ENCODE measurements at regions not wholly inside any gene's neighbourhood (a gene's known extent, or its start where the extent isn't known, plus 50 kb on each side); places are given as distances from the start of the nearest gene placed in this dataset.
A peak's percentile ranks its signal among the peaks of the same experiment; 100 is the strongest.

DNA sequence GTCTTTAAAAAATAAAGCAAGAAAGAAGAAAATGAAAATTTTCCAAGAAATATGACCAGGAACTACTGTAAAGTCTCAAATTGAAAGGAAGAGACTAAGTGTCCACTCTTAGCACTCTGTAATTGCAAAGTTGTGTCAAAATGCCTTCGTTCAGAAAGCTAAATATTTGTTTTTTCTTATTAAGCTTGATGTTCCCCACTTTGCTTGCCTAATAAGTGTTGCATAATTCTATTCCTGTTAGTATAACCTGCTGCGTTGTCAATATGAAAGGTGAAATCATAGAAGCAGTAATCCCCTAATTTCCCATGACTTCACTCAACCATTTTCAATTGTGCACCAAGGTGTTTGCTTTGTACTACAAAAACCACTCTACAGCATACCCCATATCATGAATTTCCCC is 442.9 kb upstream of the CTSO start:
- no peak overlapping the region for H3K27ac ChIP-seq
- H3K4me1 ChIP-seq = no peaks in the 10 kb centered on the region
- ATAC-seq (no peak), DNase-seq (no peak)
- no peaks in the 10 kb centered on the region for H3K36me3 ChIP-seq (replicated peaks in 1 of 2; ENCODE audit: insufficient read depth in 1 of 2, low read depth in 2 of 2)
- intact Hi-C loops (cut with DNase I) = no loop called here
- no peaks in the 10 kb centered on the region for H3K9me3 ChIP-seq
- H3K27me3 ChIP-seq = no peaks in the 10 kb centered on the region
- no peak overlapping the region for H3K4me3 ChIP-seq
- TF ChIP-seq, protein P1, sequence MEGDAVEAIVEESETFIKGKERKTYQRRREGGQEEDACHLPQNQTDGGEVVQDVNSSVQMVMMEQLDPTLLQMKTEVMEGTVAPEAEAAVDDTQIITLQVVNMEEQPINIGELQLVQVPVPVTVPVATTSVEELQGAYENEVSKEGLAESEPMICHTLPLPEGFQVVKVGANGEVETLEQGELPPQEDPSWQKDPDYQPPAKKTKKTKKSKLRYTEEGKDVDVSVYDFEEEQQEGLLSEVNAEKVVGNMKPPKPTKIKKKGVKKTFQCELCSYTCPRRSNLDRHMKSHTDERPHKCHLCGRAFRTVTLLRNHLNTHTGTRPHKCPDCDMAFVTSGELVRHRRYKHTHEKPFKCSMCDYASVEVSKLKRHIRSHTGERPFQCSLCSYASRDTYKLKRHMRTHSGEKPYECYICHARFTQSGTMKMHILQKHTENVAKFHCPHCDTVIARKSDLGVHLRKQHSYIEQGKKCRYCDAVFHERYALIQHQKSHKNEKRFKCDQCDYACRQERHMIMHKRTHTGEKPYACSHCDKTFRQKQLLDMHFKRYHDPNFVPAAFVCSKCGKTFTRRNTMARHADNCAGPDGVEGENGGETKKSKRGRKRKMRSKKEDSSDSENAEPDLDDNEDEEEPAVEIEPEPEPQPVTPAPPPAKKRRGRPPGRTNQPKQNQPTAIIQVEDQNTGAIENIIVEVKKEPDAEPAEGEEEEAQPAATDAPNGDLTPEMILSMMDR (IDR thresholded peaks at IDR 0.05) = no peak
- TF ChIP-seq POLR2A (IDR thresholded peaks at IDR 0.05) = no peak
- WGBS, 2 donors = 55 to 57% methylated on average over 2 of the region's 2 CpGs

DNA sequence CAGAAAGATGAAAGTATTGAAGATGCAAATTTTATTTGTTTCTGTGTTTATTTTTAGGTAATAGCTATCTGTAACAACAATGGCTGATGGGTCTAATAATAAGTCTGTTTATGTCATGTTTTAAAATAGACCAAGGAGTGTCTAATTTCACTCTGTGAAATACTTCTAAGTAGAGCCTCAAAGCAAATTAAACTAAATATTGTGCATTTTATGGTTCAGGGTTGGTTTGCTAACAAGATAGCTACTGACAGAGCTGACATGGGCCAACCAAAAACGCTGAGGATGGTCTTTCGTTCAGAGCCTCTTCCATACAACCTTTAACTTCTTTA is 437.6 kb upstream of the CTSO start:
- Histone ChIP-seq H3K4me1 (no peaks in the 10 kb centered on the region), H3K36me3 (replicated peaks in 1 of 2; ENCODE audit: insufficient read depth in 1 of 2, low read depth in 2 of 2) (no peaks in the 10 kb centered on the region), H3K4me3 (no peak overlapping the region), H3K27ac (no peak overlapping the region), H3K27me3 (no peaks in the 10 kb centered on the region), H3K9me3 (no peaks in the 10 kb centered on the region)
- DNase-seq (no peak), ATAC-seq (no peak)
- no peak for TF ChIP-seq POLR2A (IDR thresholded peaks at IDR 0.05)
- TF ChIP-seq, protein P1 (IDR thresholded peaks at IDR 0.05) = no peak
- intact Hi-C loops (cut with DNase I) = no loop called here
- 48 to 59% methylated on average over 2 of the region's 2 CpGs for WGBS, 2 donors

DNA sequence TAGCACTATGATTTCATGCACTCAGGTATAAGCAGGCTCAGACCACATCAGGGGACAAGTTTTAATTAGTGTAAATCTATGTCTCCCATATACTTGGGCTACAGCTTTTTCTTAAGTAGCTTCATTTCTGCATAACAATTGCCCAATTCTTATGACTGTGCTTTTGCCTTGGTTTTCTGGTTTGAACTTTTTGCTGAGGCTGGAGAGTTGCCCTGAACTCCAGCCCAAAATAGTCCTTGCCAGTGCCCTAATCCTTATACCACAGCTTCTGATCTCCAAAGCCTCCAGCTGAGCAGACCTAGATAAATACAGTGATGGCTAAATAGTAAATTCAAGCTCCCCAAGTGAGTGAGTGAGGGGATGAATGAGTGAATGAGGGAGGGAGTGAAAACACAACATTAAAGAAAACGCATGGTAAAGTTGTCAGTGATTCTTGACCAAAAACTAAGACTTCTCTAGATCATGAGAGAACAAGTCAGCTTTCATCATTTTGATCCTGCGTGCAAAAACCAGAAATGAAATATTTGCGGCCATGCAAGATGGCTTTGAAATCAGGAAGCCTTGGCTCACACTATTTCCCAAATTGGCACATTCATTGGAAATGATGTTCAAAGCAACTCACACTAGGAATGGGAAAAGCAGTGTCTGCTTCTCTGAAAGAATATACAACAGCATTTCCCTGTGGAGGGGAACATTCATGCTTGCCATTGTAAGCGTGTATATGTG is 437.1 kb upstream of the CTSO start:
- H3K27me3 ChIP-seq = no peaks in the 10 kb centered on the region
- H3K27ac ChIP-seq = no peak overlapping the region
- no peak for ATAC-seq
- no peaks in the 10 kb centered on the region for H3K9me3 ChIP-seq
- intact Hi-C loops (cut with DNase I) = no loop called here
- H3K36me3 ChIP-seq (replicated peaks in 1 of 2; ENCODE audit: insufficient read depth in 1 of 2, low read depth in 2 of 2) = no peaks in the 10 kb centered on the region
- DNase-seq = no peak
- 59 to 60% methylated on average over 4 of the region's 4 CpGs for WGBS, 2 donors
- TF ChIP-seq, protein P1 (IDR thresholded peaks at IDR 0.05) = no peak
- TF ChIP-seq POLR2A (IDR thresholded peaks at IDR 0.05) = no peak
- no peak overlapping the region for H3K4me3 ChIP-seq
- no peaks in the 10 kb centered on the region for H3K4me1 ChIP-seq

DNA sequence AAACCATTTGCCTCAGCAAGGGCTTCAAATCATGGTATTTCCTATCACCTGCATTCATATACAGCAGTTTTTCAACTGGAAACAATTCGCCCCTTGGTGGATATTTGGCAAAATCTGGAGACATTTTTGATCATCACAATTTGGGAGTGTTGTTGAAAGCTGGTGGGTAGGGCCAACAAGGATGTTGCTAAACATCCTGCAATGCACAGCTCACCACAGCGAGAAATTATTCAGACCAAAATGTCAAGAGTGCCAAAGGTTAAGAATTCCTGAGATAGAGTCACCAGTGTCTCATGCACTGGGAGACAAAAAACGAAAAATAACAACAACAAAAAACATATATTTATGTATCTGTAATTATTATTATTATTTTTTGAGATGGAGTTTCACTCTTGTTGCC is 435.2 kb upstream of the CTSO start:
- no peaks in the 10 kb centered on the region for H3K9me3 ChIP-seq
- H3K4me3 ChIP-seq = no peak overlapping the region
- no peak overlapping the region for H3K27ac ChIP-seq
- WGBS, 2 donors = 59 to 64% methylated on average over 3 of the region's 3 CpGs
- no peak for DNase-seq
- H3K27me3 ChIP-seq = no peaks in the 10 kb centered on the region
- intact Hi-C loops (cut with DNase I) = no loop called here
- no peaks in the 10 kb centered on the region for H3K4me1 ChIP-seq
- H3K36me3 ChIP-seq (replicated peaks in 1 of 2; ENCODE audit: insufficient read depth in 1 of 2, low read depth in 2 of 2) = no peaks in the 10 kb centered on the region
- TF ChIP-seq, protein P1 (IDR thresholded peaks at IDR 0.05) = no peak
- no peak for TF ChIP-seq POLR2A (IDR thresholded peaks at IDR 0.05)
- no peak for ATAC-seq

DNA sequence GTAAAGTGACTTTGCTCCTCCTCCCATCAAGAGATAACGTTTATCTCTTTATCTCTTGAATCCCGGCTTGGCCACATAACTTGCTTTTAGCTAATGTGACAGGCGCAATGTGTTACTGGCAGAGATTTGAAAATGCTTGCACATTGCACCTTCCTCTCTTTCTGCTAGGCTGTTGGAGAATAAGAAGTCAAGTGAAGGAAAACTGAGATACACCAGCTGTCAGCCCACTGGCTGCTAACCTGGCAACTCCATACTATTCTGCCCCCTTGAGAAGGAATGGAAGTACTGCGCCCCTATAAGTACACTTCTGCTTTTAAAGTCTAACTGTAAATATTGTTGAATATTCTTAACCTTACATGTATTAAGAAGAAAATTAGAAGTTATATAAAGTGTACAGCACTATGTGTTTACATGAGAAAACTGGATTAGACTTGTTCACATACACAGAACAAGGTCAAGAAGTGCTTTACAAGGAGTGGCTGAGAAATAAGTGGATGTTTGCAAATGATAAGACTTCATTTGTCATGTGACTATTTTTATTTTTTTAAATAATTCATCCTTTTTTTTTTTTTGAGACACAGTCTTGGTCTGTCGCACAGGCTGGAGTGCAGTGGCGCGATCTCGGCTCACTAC is 424.5 kb upstream of the CTSO start:
- no peak for TF ChIP-seq POLR2A (IDR thresholded peaks at IDR 0.05)
- TF ChIP-seq, protein P1 (IDR thresholded peaks at IDR 0.05) = peak in 3 of 7 experiments; percentile 16 to 34 (median 23)
- 69 to 72% methylated on average over 8 of the region's 8 CpGs for WGBS, 2 donors
- peak in 1 of 4 donors; percentile 16 for DNase-seq
- no peak for ATAC-seq
- Histone ChIP-seq H3K9me3 (no peaks in the 10 kb centered on the region), H3K27me3 (no peaks in the 10 kb centered on the region), H3K4me1 (no peaks in the 10 kb centered on the region), H3K36me3 (replicated peaks in 1 of 2; ENCODE audit: insufficient read depth in 1 of 2, low read depth in 2 of 2) (no peaks in the 10 kb centered on the region), H3K4me3 (no peak overlapping the region), H3K27ac (no peak overlapping the region)
- intact Hi-C loops (cut with DNase I) = no loop called here

Measured in body of pancreas (tissue), 4 donors.